ENCODE measurements at regions not wholly inside any gene's neighbourhood (a gene's known extent, or its start where the extent isn't known, plus 50 kb on each side); places are given as distances from the start of the nearest gene placed in this dataset.
"Not testable (repeated sequence)": the region's sequence is repeated elsewhere in the genome, so short reads cannot be mapped to it uniquely, and the experiment has no call there.

GRCh38 chr16:32861476-32862201 lies 185.7 kb upstream of the TP53TG3 start:
- not testable (repeated sequence) for TF ChIP-seq TOE1 (IDR thresholded peaks at IDR 0.05; ENCODE audit: borderline replicate concordance); TOE1 (CRISPR knock-in tag; IDR thresholded peaks at IDR 0.05; ENCODE audit: borderline replicate concordance, low read depth); EZH2 (IDR thresholded peaks at IDR 0.05; ENCODE audit: borderline replicate concordance, low read depth, low read length); CEBPB (tag; IDR thresholded peaks at IDR 0.05); HSF4 (CRISPR knock-in tag; IDR thresholded peaks at IDR 0.05; ENCODE audit: borderline replicate concordance); HNRNPK (IDR thresholded peaks at IDR 0.05; ENCODE audit: low read depth, low read length, poor library complexity, severe bottlenecking); CTCF (IDR thresholded peaks at IDR 0.05 in 2 of 3, conservative IDR thresholded peaks at IDR 0.05 in 1 of 3; ENCODE audit: insufficient read depth in 2 of 3, low read depth in 1 of 3, low read length in 3 of 3); ZNF318 (IDR thresholded peaks at IDR 0.05; ENCODE audit: borderline replicate concordance in 1 of 2, low read depth in 1 of 2); POU5F1 (IDR thresholded peaks at IDR 0.05; ENCODE audit: borderline replicate concordance, low read depth, low read length, partially characterized antibody); SMARCB1 (IDR thresholded peaks at IDR 0.05; ENCODE audit: insufficient read length, low read depth); USF1 (CRISPR knock-in tag; IDR thresholded peaks at IDR 0.05); POLR2A (conservative IDR thresholded peaks at IDR 0.05); RBM22 (IDR thresholded peaks at IDR 0.05; ENCODE audit: low read depth, low read length, poor library complexity, severe bottlenecking)

Measured in K562 (cell line).